Activated CD8-positive, alpha-beta memory T cell treated with anti-CD3 and anti-CD28 coated beads, Interleukin-2, amount 10 ng/mL, durations not matched to agents 7 days and 5 days (primary cell): ENCODE measurements at regions not wholly inside any gene's neighbourhood (a gene's known extent, or its start where the extent isn't known, plus 50 kb on each side); places are given as distances from the start of the nearest gene placed in this dataset.

Experiments
- ATAC-seq: fragments of 150-1000 bp; cut with Tn5 transposase; one replicate; pipeline ENCODE4 v1.10.0; 2021; ENCODE audit warnings: moderate library complexity
- CTCF ChIA-PET: fragments of 350-600 bp; sonication (Branson Sonifier 250); formaldehyde crosslinking; loops from one replicate; lab custom pipeline; 2021; ENCODE audit warnings: antibody characterized with exemption; lab: Charles Lee
- DNase-seq: peaks from one replicate; pipeline ENCODE4 v3.0.0-alpha.2; 2020
- H3K27ac Mint-ChIP-seq: one replicate; pipeline ENCODE4 v1.8.0; 2021; ENCODE audit warnings: mild to moderate bottlenecking, mixed read lengths
- H3K27me3 Mint-ChIP-seq: one replicate; pipeline ENCODE4 v1.8.0; 2021; ENCODE audit warnings: mixed read lengths
- H3K36me3 Mint-ChIP-seq: one replicate; pipeline ENCODE4 v1.8.0; 2021; ENCODE audit warnings: mild to moderate bottlenecking, mixed read lengths
- H3K4me1 Mint-ChIP-seq: one replicate; pipeline ENCODE4 v1.8.0; 2021; ENCODE audit warnings: mixed read lengths
- H3K4me3 Mint-ChIP-seq: one replicate; pipeline ENCODE4 v1.8.0; 2021; ENCODE audit warnings: mild to moderate bottlenecking, moderate library complexity, mixed read lengths
- H3K9me3 Mint-ChIP-seq: one replicate; pipeline ENCODE4 v1.8.0; 2022; ENCODE audit warnings: low read depth, mixed read lengths

- ATAC-seq (no peak), DNase-seq (no peak)
- Mint-ChIP-seq H3K4me1 (no peaks in the 10 kb centered on the region), H3K36me3 (no peaks in the 10 kb centered on the region), H3K27me3 (peaks cover 24% of the 10 kb centered on the region), H3K4me3 (no peak overlapping the region), H3K9me3 (no peaks in the 10 kb centered on the region), H3K27ac (no peak overlapping the region)
- CTCF ChIA-PET, result no interaction called here
Measured at GRCh38 chr11:134480136-134480712, 68.2 kb upstream of the B3GAT1 start.

GRCh38 chr11:134479206-134480135 lies 67.4 kb upstream of the B3GAT1 start:
- ATAC-seq (no peak), DNase-seq (no peak)
- Mint-ChIP-seq H3K4me1 (peaks cover 6% of the 10 kb centered on the region), H3K27ac (no peak overlapping the region), H3K36me3 (no peaks in the 10 kb centered on the region), H3K4me3 (no peak overlapping the region), H3K27me3 (peaks cover 24% of the 10 kb centered on the region), H3K9me3 (no peaks in the 10 kb centered on the region)
- CTCF ChIA-PET, result no interaction called here

GRCh38 chr11:134478611-134479010 lies 66.6 kb upstream of the B3GAT1 start:
- H3K27me3 Mint-ChIP-seq, result peaks cover 24% of the 10 kb centered on the region
- H3K36me3 Mint-ChIP-seq, result no peaks in the 10 kb centered on the region
- peaks cover 6% of the 10 kb centered on the region for H3K4me1 Mint-ChIP-seq
- no peak overlapping the region for H3K27ac Mint-ChIP-seq
- no peaks in the 10 kb centered on the region for H3K9me3 Mint-ChIP-seq
- H3K4me3 Mint-ChIP-seq, result no peak overlapping the region
- no peak for ATAC-seq
- CTCF ChIA-PET, result no interaction called here
- DNase-seq, result no peak

GRCh38 chr11:134478176-134478575 lies 66.1 kb upstream of the B3GAT1 start:
- CTCF ChIA-PET, result no interaction called here
- no peak for DNase-seq
- Mint-ChIP-seq H3K4me1 (peaks cover 6% of the 10 kb centered on the region), H3K27ac (no peak overlapping the region), H3K36me3 (no peaks in the 10 kb centered on the region), H3K9me3 (no peaks in the 10 kb centered on the region), H3K4me3 (no peak overlapping the region), H3K27me3 (peaks cover 24% of the 10 kb centered on the region)
- no peak for ATAC-seq

- peaks cover 6% of the 10 kb centered on the region for H3K4me1 Mint-ChIP-seq
- CTCF ChIA-PET, result no interaction called here
- H3K27ac Mint-ChIP-seq, result no peak overlapping the region
- no peak for DNase-seq
- H3K36me3 Mint-ChIP-seq, result no peaks in the 10 kb centered on the region
- peaks cover 28% of the 10 kb centered on the region for H3K27me3 Mint-ChIP-seq
- H3K9me3 Mint-ChIP-seq, result no peaks in the 10 kb centered on the region
- H3K4me3 Mint-ChIP-seq, result no peak overlapping the region
- ATAC-seq, result no peak
Measured at GRCh38 chr11:134477486-134477885, 65.4 kb upstream of the B3GAT1 start.

GRCh38 chr11:134476435-134477021 lies 64.5 kb upstream of the B3GAT1 start:
- Mint-ChIP-seq H3K4me1 (peaks cover 6% of the 10 kb centered on the region), H3K27ac (no peak overlapping the region), H3K27me3 (peaks cover 35% of the 10 kb centered on the region), H3K9me3 (no peaks in the 10 kb centered on the region), H3K36me3 (no peaks in the 10 kb centered on the region), H3K4me3 (no peak overlapping the region)
- DNase-seq (no peak), ATAC-seq (no peak)
- CTCF ChIA-PET, result no interaction called here

- H3K36me3 Mint-ChIP-seq, result no peaks in the 10 kb centered on the region
- no peaks in the 10 kb centered on the region for H3K9me3 Mint-ChIP-seq
- ATAC-seq (no peak), DNase-seq (no peak)
- H3K4me1 Mint-ChIP-seq, result peaks cover 6% of the 10 kb centered on the region
- no peak overlapping the region for H3K27ac Mint-ChIP-seq
- peaks cover 40% of the 10 kb centered on the region for H3K27me3 Mint-ChIP-seq
- no peak overlapping the region for H3K4me3 Mint-ChIP-seq
- CTCF ChIA-PET, result no interaction called here
Measured at GRCh38 chr11:134475951-134476350, 63.9 kb upstream of the B3GAT1 start.

GRCh38 chr11:134474942-134475341 lies 62.9 kb upstream of the B3GAT1 start:
- peak; percentile 46 for DNase-seq
- CTCF ChIA-PET, result no interaction called here
- Mint-ChIP-seq H3K27ac (no peak overlapping the region), H3K27me3 (peaks cover 41% of the 10 kb centered on the region), H3K36me3 (no peaks in the 10 kb centered on the region), H3K9me3 (no peaks in the 10 kb centered on the region), H3K4me1 (peaks cover 6% of the 10 kb centered on the region), H3K4me3 (no peak overlapping the region)
- ATAC-seq, result no peak

GRCh38 chr11:134474070-134474860 lies 62.2 kb upstream of the B3GAT1 start:
- H3K4me3 Mint-ChIP-seq, result no peak overlapping the region
- H3K4me1 Mint-ChIP-seq, result peaks cover 6% of the 10 kb centered on the region
- CTCF ChIA-PET, result no interaction called here
- H3K36me3 Mint-ChIP-seq, result no peaks in the 10 kb centered on the region
- no peak for ATAC-seq
- no peak for DNase-seq
- H3K9me3 Mint-ChIP-seq, result no peaks in the 10 kb centered on the region
- peaks cover 41% of the 10 kb centered on the region for H3K27me3 Mint-ChIP-seq
- no peak overlapping the region for H3K27ac Mint-ChIP-seq

- Mint-ChIP-seq H3K27ac (no peak overlapping the region), H3K36me3 (no peaks in the 10 kb centered on the region), H3K4me3 (no peak overlapping the region), H3K27me3 (peaks cover 35% of the 10 kb centered on the region), H3K4me1 (peaks cover 6% of the 10 kb centered on the region), H3K9me3 (no peaks in the 10 kb centered on the region)
- DNase-seq (no peak), ATAC-seq (no peak)
- CTCF ChIA-PET, result no interaction called here
Measured at GRCh38 chr11:134471716-134472455, 59.8 kb upstream of the B3GAT1 start.

- DNase-seq, result no peak
- H3K4me3 Mint-ChIP-seq, result no peak overlapping the region
- H3K27me3 Mint-ChIP-seq, result peaks cover 32% of the 10 kb centered on the region
- H3K4me1 Mint-ChIP-seq, result peaks cover 6% of the 10 kb centered on the region
- CTCF ChIA-PET, result no interaction called here
- no peaks in the 10 kb centered on the region for H3K36me3 Mint-ChIP-seq
- H3K27ac Mint-ChIP-seq, result no peak overlapping the region
- ATAC-seq, result no peak
- H3K9me3 Mint-ChIP-seq, result no peaks in the 10 kb centered on the region
Measured at GRCh38 chr11:134471087-134471715, 59.2 kb upstream of the B3GAT1 start.

- DNase-seq (no peak), ATAC-seq (no peak)
- Mint-ChIP-seq H3K4me1 (peaks cover 6% of the 10 kb centered on the region), H3K36me3 (no peaks in the 10 kb centered on the region), H3K4me3 (no peak overlapping the region), H3K9me3 (no peaks in the 10 kb centered on the region), H3K27ac (no peak overlapping the region), H3K27me3 (peaks cover 32% of the 10 kb centered on the region)
- CTCF ChIA-PET, result no interaction called here
Measured at GRCh38 chr11:134470238-134470637, 58.2 kb upstream of the B3GAT1 start.
